ENCODE measurements at regions not wholly inside any gene's neighbourhood (a gene's known extent, or its start where the extent isn't known, plus 50 kb on each side); places are given as distances from the start of the nearest gene placed in this dataset.

GRCh38 chr1:232404227-232404626, 225.7 kb downstream of the SIPA1L2 start:
- TF ChIP-seq RAD21 (IDR thresholded peaks at IDR 0.05; ENCODE audit: low read depth), result no peak

GRCh38 chr1:232403017-232403714, 226.8 kb downstream of the SIPA1L2 start:
- TF ChIP-seq TCF12 (IDR thresholded peaks at IDR 0.05; ENCODE audit: low read depth) (no peak), FOXM1 (IDR thresholded peaks at IDR 0.05; ENCODE audit: borderline replicate concordance, low read depth) (no peak), EGR1 (IDR thresholded peaks at IDR 0.05) (no peak), TEAD4 (IDR thresholded peaks at IDR 0.05) (no peak), USF1 (IDR thresholded peaks at IDR 0.05) (no peak), NFIC (IDR thresholded peaks at IDR 0.05) (no peak), RAD21 (IDR thresholded peaks at IDR 0.05; ENCODE audit: low read depth) (no peak), YY1 (IDR thresholded peaks at IDR 0.05; ENCODE audit: low read depth) (no peak), CEBPB (IDR thresholded peaks at IDR 0.05) (no peak)
- TF ChIP-seq, protein P1, sequence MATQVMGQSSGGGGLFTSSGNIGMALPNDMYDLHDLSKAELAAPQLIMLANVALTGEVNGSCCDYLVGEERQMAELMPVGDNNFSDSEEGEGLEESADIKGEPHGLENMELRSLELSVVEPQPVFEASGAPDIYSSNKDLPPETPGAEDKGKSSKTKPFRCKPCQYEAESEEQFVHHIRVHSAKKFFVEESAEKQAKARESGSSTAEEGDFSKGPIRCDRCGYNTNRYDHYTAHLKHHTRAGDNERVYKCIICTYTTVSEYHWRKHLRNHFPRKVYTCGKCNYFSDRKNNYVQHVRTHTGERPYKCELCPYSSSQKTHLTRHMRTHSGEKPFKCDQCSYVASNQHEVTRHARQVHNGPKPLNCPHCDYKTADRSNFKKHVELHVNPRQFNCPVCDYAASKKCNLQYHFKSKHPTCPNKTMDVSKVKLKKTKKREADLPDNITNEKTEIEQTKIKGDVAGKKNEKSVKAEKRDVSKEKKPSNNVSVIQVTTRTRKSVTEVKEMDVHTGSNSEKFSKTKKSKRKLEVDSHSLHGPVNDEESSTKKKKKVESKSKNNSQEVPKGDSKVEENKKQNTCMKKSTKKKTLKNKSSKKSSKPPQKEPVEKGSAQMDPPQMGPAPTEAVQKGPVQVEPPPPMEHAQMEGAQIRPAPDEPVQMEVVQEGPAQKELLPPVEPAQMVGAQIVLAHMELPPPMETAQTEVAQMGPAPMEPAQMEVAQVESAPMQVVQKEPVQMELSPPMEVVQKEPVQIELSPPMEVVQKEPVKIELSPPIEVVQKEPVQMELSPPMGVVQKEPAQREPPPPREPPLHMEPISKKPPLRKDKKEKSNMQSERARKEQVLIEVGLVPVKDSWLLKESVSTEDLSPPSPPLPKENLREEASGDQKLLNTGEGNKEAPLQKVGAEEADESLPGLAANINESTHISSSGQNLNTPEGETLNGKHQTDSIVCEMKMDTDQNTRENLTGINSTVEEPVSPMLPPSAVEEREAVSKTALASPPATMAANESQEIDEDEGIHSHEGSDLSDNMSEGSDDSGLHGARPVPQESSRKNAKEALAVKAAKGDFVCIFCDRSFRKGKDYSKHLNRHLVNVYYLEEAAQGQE (IDR thresholded peaks at IDR 0.05; ENCODE audit: low read depth), result no peak

- TF ChIP-seq NFIC (IDR thresholded peaks at IDR 0.05) (no peak), ZBTB7A (IDR thresholded peaks at IDR 0.05; ENCODE audit: low read depth) (no peak), TEAD4 (IDR thresholded peaks at IDR 0.05) (no peak), TAF1 (IDR thresholded peaks at IDR 0.05; ENCODE audit: low read depth) (no peak), EGR1 (IDR thresholded peaks at IDR 0.05) (no peak)
- TF ChIP-seq, protein P2, sequence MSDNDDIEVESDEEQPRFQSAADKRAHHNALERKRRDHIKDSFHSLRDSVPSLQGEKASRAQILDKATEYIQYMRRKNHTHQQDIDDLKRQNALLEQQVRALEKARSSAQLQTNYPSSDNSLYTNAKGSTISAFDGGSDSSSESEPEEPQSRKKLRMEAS (IDR thresholded peaks at IDR 0.05), result no peak
Observed at GRCh38 chr1:232398823-232399222, 231.1 kb downstream of the SIPA1L2 start.

DNA sequence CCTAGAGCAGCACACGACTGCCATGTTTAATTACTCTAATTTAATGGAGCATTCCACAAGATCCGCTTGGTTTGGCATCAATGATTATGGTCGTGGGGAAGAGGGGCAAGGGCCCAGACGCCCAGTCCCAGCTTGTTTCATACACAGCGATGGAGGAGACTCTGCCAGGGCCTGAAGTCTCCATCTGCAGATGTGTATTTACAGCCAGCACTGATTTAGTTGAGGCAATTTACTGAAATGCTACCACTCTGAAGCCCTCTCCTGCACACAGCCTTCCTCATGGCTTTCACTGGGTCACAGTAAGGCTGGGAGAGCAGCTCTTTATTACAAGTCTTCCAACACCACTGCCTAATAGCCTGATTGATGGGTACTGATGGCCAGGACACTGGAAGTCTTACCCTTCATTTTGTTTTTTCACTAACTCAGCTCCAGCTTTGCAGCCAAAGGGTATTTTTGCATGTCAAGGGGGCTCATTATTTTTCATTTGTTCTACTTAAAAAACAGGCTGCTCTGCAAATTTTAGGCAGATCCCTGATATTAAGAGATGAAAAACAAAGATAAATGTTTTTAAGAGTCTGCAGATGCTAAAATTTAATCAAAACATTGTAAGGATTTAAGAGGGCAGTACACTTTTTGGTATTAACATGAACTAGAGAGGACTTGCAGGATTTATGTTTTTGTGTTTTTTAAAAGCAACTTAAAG, 236.3 kb downstream of the SIPA1L2 start:
- TF ChIP-seq ZBTB7A (IDR thresholded peaks at IDR 0.05; ENCODE audit: low read depth) (no peak), RAD21 (IDR thresholded peaks at IDR 0.05; ENCODE audit: low read depth) (no peak), CEBPB (IDR thresholded peaks at IDR 0.05) (no peak)
- TF ChIP-seq, protein P2 (IDR thresholded peaks at IDR 0.05), result no peak

DNA sequence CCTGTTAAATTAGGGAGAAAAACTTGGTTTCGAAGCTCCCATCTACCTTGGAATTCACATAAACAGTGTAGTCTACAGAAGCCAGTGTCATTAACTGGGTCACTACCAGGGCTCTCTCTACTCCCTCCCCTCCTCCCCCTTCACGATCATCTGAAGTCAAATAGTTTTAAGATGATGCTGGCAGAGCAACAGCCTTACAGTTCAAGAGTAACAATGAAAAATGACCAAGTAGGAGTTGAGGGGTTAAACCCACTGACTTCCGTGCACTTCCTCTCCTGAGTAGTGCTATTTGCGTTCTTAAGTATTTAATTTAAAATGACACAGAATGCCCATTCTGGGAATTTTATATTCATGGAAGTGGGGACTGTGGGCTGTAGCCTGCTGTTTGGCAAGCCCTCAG, 236.9 kb downstream of the SIPA1L2 start:
- TF ChIP-seq, protein P2 (IDR thresholded peaks at IDR 0.05), result no peak
- TF ChIP-seq TCF12 (IDR thresholded peaks at IDR 0.05; ENCODE audit: low read depth) (no peak), FOXM1 (IDR thresholded peaks at IDR 0.05; ENCODE audit: borderline replicate concordance, low read depth) (no peak), RAD21 (IDR thresholded peaks at IDR 0.05; ENCODE audit: low read depth) (no peak), CREB1 (IDR thresholded peaks at IDR 0.05; ENCODE audit: low read depth) (no peak), EGR1 (IDR thresholded peaks at IDR 0.05) (no peak), NFIC (IDR thresholded peaks at IDR 0.05) (no peak), CEBPB (IDR thresholded peaks at IDR 0.05) (no peak), TEAD4 (IDR thresholded peaks at IDR 0.05) (no peak), ZBTB7A (IDR thresholded peaks at IDR 0.05; ENCODE audit: low read depth) (no peak), USF1 (IDR thresholded peaks at IDR 0.05) (no peak), YY1 (IDR thresholded peaks at IDR 0.05; ENCODE audit: low read depth) (no peak), EP300 (IDR thresholded peaks at IDR 0.05; ENCODE audit: borderline replicate concordance) (no peak), TAF1 (IDR thresholded peaks at IDR 0.05; ENCODE audit: low read depth) (no peak)
- TF ChIP-seq, protein P1 (IDR thresholded peaks at IDR 0.05; ENCODE audit: low read depth), result no peak

GRCh38 chr1:232390590-232390989, 239.3 kb downstream of the SIPA1L2 start:
- TF ChIP-seq EP300 (IDR thresholded peaks at IDR 0.05; ENCODE audit: borderline replicate concordance), result no peak
